GM12872 (cell line): ENCODE measurements at regions not wholly inside any gene's neighbourhood (a gene's known extent, or its start where the extent isn't known, plus 50 kb on each side); places are given as distances from the start of the nearest gene placed in this dataset.

Experiments
- CTCF ChIP-seq: IDR thresholded peaks from 3 replicates; pipeline ENCODE4 v1.5.1; 2011; ENCODE audit warnings: low read depth, mild to moderate bottlenecking, low read length, moderate library complexity; ENCODE audit not compliant: insufficient read depth

- TF ChIP-seq CTCF, result no peak
These were observed 221.0 kb downstream of the UTP18 start for GRCh38 chr17:51481370-51481769.

GRCh38 chr17:51486091-51486490 lies 225.7 kb downstream of the UTP18 start:
- TF ChIP-seq CTCF, result no peak

GRCh38 chr17:51486885-51487520 lies 226.7 kb downstream of the UTP18 start:
- TF ChIP-seq CTCF, result no peak

- TF ChIP-seq CTCF, result peak; percentile 35; the same call in 2 of the 3 replicates
These were observed 227.6 kb downstream of the UTP18 start for GRCh38 chr17:51487947-51488346.

- TF ChIP-seq CTCF, result no peak
These were observed 231.1 kb downstream of the UTP18 start for GRCh38 chr17:51491416-51491815.

- no peak for TF ChIP-seq CTCF
These were observed 232.9 kb downstream of the UTP18 start for GRCh38 chr17:51493206-51493605.

- TF ChIP-seq CTCF, result no peak
These were observed 236.0 kb downstream of the UTP18 start for GRCh38 chr17:51496378-51496777.

- no peak for TF ChIP-seq CTCF
These were observed 239.6 kb downstream of the UTP18 start for GRCh38 chr17:51499897-51500296.
